GM18861 (cell line): ENCODE measurements at regions not wholly inside any gene's neighbourhood (a gene's known extent, or its start where the extent isn't known, plus 50 kb on each side); places are given as distances from the start of the nearest gene placed in this dataset.
"Not testable (repeated sequence)": the region's sequence is repeated elsewhere in the genome, so short reads cannot be mapped to it uniquely, and the experiment has no call there.

ENCODE experiments used
- ATAC-seq: cut with Tn5 transposase; IDR thresholded peaks from one replicate; pipeline ENCODE4 v1.9.1; 2021; ENCODE audit not compliant: unreplicated experiment

DNA sequence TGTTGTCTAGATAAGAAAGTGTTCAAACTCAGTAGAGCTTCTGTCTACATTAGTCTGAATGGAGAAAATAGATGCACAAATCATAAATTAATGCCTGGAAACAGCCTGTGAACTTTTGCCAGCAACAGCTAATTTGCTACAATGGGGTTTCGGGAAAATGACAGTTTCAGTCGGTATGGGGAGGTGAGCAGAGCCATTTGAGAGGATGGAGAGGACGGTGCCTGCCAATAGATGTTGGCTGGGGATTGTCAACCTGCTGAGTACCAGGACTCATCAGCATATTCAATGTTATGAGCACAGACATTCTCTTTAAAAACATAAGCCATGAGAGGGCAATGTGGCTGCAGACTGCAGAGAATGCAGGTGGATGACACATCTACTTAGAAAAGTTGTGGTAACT is 230.3 kb upstream of the PCDH18 start:
- ATAC-seq = no peak

- ATAC-seq = no peak
Observed at GRCh38 chr4:137754652-137755471, 222.6 kb upstream of the PCDH18 start.

DNA sequence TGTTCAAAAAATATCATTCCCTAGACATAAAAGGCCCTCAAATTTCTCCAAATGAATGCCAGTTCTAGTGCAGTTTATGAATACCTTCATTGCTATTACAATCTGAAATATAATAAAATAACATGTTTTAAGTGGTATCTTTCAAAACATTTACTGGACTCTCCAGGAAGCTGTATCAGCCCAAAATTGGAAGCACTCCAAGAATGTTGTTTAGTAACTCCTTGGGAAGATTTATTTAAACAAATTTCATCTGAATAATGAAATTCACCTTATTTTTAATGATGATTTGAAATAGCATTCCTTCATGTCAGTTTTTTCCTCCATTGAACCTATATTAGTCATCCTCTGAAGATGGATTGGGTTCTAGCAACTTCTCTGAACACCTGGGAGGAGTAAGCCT is 217.2 kb upstream of the PCDH18 start:
- ATAC-seq = no peak

- ATAC-seq = no peak
Observed at GRCh38 chr4:137748616-137749015, 216.3 kb upstream of the PCDH18 start.

DNA sequence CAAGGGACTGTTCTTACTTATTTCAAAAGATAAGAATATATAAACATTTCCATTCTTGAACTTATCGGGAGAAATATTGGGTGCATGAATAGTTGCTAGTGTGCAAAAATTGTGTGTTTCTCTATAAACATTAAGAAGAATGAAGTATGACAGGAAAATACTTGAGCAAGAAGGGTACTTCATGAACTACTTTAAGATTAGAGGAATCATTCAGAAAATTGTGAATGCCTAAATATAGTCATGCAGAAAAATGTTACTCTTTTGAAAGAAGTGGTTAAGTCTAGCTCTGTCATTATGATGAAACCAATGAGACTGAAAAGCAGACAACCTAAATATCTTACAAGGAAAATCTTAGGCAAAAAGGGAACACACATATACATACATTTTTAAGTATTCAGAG is 207.8 kb upstream of the PCDH18 start:
- no peak for ATAC-seq

DNA sequence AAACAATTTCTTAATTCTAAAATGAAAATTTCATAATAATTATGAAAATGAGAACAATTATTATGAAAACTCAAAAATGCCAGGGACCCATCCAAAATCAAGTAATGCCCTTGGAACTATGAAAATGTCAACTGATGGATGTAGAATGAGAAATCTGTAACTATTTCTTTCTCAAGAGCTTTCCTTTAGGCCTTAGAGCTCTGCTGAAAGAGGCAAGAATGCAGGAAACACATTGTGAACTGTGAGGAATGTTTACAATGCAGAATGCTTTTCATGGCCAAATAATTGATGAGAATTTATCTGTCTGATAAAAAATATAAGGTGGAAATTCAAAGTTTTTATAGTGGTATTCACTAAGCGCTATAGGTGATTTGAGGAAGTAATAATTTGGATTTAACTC is 207.1 kb upstream of the PCDH18 start:
- ATAC-seq = no peak

DNA sequence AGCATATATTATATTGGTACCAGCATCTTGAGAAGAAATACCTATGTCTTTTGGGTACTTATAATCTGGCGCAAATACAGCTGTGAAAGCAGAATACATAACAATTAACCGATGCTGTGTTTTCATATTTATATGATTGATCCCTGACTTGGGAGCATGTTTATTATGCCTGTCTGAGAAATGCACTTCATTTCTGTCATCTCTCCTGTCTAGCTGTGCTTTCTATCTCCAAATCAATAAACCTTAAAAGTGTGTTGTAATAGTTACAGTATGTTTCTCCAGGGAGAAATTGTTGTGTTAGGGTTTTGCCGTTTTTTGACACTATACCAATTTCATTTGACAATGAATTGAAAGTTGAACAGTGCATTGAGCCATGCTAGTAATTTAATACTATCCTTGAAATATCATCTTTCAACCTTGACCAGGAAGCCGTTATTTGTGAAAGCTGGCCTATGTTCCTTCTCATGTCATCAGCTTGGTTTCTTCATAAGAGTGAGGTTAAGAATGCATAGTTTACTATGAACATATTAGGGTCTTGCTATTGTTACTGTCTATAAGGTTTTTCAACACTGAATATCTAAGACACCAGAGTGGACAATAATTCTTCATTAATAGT is 206.2 kb upstream of the PCDH18 start:
- no peak for ATAC-seq

GRCh38 chr4:137735561-137736104 is 203.3 kb upstream of the PCDH18 start:
- no peak for ATAC-seq

DNA sequence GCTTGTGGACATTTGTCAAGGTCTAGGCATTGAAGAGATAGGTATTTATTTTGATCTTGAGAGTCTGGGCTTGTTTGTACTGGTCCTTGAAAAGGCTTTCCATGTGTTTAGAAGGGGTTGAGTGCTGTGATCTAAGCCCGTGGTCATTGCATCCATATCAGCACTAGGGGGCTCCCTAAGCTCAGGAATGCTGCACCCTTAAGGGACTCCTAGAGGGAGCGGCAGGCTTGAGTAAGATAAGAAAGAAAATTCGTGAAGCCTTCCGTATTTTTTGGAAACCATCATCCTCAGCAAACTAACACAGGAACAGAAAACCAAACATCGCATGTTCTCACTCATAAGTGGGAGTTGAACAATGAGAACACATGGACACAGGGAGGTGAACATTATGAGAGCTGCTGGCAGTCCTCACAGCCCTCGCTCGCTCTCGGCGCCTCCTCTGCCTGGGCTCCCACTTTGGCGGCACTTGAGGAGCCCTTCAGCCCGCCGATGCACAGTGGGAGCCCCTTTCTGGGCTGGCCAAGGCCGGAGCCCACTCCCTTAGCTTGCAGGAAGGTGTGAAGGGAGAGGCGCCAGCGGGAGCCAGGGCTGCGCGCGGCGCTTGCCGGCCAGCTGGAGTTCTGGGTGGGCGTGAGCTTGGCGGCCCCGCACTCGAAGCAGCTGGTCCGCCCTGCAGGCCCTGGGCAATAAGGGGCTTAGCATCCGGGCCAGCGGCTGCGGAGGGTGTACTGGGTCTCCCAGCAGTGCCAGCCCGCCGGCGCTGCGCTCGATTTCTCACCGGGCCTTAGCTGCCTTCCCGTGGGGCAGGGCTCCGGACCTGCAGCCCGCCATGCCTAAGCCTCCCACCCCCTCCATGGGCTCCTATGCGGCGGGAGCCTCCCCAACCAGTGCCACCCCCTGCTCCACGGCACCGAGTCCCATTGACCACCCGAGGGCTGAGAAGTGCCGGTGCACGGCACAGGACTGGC is 201.2 kb upstream of the PCDH18 start:
- ATAC-seq = not testable (repeated sequence)

DNA sequence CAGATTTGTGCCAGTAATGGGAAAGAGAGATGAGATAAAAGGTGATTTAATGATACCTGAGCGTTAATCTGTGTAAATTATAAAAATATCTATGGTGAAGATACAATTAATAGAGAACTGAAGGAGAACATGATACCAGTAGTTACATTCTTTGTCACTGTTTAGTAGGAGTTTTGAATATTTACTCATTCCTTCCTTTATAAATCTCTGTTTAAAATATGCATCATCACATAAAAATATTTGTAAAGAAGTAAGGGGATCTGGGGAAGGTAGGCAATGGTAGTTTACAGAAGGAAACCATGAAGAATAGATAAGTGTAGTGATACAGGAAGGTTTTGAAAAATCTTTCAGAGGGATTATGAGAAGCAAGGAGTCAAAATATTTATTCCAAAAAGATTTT is 190.6 kb upstream of the PCDH18 start:
- ATAC-seq = no peak

- ATAC-seq = no peak
Observed at GRCh38 chr4:137711502-137711901, 179.2 kb upstream of the PCDH18 start.

DNA sequence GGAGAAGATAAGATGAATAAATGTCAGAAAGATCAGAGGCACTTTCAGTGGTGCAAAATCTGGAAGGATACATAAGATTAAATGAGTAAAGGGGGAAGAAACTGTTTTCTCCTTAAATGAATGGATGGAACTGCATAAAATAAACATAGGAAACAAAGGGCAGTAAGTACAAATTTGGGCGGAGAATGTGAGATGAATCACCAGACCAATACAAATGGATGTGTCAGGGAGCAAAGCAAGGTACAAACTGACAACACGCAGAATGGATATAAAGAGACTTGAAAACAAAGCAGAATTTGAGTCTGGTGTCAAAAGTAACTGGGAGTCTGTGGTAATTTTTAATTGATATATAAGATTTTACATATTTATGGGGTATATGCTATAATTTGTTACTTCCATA is 175.3 kb upstream of the PCDH18 start:
- ATAC-seq = no peak

DNA sequence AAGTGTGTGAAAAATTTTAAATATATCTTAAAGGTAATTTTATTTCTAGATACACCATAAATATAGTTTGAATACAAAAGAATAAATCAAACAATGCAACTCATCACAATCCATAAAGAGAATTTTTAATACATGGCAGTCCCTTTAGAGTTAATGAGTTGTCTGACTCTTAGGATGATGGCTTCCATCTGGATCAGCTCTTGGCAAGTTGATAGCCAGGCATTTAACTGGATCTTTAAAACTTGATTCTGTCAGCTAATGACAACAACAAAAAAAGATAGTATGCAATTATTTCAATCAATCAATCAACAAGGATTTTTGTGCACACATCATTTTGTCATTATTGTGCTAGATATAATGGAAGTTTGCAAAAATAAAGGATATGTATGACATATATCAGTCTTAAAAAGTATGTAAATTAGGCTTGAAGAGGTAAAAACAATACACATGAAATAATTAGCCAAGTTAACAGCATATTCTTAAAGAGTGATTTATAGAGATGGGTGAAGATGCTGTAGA is 174.9 kb upstream of the PCDH18 start:
- no peak for ATAC-seq

DNA sequence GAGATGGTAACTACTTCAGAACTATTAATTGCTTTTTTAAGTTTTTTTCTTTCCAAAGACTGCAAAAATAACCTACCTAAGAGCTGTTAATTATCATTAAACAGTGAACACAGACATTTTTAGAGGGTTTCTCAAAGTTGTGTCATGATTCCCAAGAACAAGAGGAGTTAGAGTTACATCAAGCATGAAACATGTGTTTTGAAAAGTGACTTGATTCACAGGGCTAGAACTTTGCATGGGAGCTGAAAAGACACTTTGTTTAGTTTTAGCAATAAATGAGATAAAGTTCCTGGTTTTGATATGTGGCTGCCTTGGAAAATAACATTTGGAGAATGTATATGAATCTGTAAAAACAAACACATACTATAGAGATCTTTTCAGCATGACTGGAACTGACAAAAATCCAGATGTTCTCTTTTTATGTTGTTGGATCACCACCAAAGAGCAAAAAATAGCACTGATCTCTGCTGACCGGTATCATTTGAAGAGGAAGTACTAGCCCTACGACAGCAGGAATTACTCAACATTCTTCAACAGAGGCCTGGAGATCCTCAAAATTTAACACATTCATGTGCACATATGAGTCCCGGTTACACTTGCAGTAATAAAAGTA is 173.0 kb upstream of the PCDH18 start:
- no peak for ATAC-seq

- no peak for ATAC-seq
Observed at GRCh38 chr4:137703195-137703594, 170.9 kb upstream of the PCDH18 start.

- no peak for ATAC-seq
Observed at GRCh38 chr4:137702512-137702911, 170.2 kb upstream of the PCDH18 start.

DNA sequence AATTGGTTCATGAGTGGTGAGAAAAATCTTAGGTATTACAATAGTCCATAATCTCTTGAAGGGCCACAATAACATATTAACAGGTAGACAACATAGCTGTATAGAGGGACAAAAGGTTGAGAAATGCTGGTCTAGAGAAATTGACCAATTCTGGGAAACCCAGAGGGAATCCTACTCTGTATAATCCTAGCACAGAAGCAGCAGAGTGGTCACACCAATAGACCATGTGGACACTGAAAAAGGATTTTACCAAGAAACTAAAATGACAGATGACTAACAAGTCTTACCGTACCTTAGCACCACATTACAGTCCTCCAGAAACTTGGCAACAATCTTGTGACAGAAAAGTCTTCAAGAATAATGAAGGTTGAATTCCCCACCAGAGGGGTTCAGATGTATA is 169.1 kb upstream of the PCDH18 start:
- ATAC-seq = no peak

DNA sequence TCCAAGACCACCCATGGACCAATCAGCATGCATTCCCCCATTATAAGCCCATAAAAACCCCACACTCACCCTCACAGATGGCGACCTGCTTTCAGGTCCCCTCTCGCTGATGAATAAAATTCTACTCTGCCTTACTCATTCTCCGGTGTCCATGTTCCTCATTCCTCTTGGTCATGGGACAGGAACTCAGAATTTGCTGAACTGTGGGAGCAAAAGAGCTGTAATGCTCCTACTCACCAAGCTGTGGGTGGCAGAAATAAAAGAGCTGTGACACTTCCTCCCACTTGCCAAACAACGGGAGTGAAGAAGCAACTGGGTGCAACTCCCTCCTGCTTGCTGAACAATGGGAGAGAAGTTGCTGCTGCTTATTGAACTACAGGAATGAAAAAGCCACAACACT is 168.5 kb upstream of the PCDH18 start:
- no peak for ATAC-seq

DNA sequence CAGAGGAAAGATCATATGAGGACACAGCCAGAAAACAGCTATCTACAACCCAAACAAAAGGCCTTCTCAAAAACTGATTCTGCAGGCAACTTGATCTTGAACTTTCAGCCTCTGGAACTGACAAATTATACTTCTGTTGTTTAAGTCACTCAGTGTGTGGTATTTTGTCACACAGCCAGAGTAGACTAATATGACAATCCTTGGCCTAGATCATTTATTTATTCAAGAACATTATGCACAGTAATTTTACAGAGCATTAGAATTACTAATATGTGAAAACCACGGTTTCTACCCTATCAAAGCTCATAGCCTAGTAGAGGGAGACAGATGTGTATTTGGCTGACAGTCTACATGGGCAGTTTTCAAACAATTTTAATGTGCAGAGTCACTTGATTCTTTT is 167.8 kb upstream of the PCDH18 start:
- ATAC-seq = no peak

DNA sequence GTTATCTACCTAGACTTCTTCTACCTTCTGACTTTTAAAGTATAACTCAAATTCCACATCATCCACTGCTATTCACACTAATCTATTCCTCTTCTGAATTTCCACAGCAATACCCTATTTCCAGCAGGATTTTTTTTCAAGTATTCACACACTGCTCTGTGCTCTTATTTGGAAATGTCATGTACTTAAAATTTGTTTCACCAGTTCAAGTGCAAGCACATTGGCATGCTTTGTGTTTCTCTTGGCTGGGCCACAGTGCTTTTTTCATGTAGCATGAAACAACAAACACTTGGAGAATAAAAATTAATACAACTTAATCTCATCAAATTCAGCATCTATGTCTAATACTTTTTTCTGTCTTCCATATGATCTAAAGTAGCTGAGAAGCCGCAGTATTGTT is 161.8 kb upstream of the PCDH18 start:
- no peak for ATAC-seq

- ATAC-seq = no peak
Observed at GRCh38 chr4:137693641-137694040, 161.3 kb upstream of the PCDH18 start.
